ENCODE measurements at regions not wholly inside any gene's neighbourhood (a gene's known extent, or its start where the extent isn't known, plus 50 kb on each side); places are given as distances from the start of the nearest gene placed in this dataset.
"Not testable (repeated sequence)": the region's sequence is repeated elsewhere in the genome, so short reads cannot be mapped to it uniquely, and the experiment has no call there.

DNA sequence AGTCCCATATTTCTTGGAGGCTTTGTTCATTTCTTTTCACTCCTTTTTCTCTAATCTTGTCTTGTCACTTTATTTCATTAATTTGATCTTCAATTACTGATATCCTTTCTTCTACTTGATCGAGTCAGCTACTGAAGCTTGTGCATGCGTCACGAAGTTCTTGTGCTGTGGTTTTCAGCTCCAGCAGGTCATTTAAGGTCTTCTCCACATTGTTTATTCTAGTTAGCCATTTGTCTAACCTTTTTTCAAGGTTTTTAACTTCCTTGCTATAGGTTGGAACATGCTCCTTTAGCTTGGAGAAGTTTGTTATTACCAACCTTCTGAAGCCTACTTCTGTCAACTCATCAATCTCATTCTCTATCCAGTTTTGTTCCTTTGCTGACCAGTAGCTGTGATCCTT, 234.0 kb downstream of the ATPSCKMT start:
- DNase-seq, result not testable (repeated sequence)

DNA sequence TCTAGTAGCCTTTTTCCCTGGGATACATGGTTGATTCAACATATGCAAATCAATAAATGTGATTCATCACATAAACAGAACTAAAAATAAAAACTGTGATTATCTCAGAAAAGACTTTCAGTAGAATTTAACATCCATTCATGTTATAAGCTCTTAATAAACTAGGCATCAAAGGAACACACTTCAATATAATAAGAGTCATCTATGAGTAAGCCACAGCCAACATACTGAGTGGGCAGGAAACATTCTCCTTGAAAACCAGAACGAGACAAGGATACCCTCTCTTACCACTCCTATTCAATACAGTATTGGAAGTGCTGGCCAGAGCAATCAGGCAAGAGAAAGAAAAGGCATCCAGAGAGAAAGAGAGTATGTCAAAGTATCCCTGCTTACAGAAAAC, 239.9 kb downstream of the ATPSCKMT start:
- no peak for DNase-seq

DNA sequence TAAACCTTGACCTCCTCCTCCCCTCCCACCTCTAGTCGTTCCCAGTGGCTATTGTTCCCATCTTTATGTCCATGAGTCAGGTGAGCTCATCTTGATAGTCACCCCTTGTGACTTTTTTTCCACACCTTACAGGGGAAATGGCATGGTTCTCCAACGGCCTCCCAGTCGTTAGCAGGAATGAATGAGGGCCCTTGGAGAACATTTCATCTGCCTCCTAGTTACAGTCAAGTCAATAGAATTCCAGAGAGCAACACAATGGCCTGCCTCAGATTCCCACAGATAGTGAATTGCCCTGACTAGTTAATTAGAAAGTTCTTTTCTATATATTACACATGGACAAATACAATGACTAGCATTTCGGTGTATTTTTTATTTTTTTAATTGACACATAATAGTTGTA, 262.6 kb downstream of the ATPSCKMT start:
- DNase-seq, result no peak

DNA sequence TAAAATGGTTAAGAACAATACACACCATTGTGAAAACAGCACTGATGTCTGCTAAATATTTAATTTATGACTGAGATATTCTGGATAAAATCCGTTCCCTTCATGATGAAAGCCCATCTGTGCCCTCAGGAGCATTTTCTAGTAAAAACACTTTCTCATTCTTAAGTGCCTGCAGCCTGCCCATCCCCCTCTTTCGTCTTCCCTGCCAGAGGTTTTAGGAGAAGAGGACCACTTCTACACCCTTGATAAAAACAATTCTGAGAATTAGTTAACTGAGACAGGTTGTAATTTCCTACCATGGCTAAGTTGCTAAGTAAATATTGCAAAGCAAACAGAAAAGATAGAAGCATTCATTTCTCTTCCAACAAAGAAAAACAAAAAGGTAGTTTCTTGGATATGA, 272.6 kb downstream of the ATPSCKMT start:
- no peak for DNase-seq

DNA sequence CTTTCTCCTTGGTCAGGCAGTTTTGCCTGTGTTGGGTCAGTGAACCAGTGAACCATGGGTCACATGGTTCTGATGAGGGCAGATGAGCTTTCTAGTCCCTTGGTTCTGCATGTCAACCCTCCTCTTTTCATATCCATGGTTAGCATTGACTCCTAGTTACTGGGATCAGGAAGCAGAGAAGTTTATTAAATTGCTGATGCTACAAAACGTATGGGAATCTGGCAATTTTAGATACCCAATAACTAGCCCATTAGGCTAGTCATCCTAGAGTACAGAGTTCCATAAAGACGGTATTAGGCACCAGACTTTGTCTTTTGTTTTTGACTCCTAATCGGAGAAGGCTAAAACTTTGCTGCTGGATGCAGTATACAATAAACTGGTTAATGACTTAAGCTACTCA, 273.1 kb downstream of the ATPSCKMT start:
- no peak for DNase-seq

DNA sequence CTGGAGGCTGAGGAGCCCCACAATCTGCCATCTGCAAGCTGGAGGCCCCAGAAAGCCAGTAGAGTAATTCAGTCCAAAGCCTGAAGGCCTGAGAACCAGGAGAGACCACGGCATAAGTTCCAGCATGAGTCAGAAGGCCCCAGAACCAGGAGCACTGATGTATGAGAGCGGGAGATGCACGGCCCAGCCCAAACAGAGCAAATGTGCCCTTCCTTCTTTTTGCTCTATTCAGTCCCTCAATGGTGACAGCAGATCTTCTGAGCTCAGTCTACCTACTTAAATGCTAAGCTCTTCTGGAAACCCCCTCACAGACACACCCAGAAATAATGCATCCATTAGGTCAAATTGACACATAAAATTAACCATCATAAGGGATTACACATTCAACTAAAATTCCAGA, 277.6 kb downstream of the ATPSCKMT start:
- DNase-seq, result no peak

DNA sequence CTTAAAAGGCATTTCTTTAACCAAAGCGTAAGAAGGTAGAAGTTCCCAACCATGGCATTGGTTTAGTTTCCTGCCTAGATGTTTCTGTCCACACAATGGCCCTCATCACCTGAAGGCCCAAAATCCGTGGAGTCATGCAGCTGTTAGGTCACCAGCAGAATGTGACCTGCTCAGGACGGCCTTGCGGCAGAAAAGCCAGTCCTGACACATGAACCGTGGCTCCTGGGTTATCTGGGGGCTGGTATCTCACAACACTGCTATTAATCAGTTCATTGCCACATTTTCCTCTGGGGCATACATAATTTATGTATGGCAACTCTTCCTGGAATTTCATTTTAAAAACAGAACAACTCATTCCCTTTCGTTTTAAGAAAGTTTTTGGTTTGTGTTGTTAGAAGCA, 278.4 kb downstream of the ATPSCKMT start:
- DNase-seq, result no peak

DNA sequence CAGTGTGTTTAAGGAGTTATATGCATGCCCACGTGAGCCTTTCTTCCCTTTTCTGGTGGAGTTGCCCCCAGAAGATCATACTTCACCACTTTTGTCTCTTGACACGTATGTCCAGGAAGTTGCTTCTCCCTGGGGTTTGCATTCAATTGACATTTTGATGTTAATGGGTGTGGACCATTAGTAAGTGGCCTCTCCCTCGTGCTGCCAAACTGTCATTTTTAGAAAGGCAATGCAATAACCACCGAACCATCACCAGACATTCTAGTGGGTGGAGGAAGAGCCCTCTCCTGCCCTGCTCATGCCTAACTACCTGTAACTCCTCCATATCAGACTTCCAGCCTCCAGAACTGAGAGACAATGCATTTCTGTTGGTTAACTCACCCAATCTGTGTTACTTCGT, 290.8 kb downstream of the ATPSCKMT start:
- no peak for DNase-seq

DNA sequence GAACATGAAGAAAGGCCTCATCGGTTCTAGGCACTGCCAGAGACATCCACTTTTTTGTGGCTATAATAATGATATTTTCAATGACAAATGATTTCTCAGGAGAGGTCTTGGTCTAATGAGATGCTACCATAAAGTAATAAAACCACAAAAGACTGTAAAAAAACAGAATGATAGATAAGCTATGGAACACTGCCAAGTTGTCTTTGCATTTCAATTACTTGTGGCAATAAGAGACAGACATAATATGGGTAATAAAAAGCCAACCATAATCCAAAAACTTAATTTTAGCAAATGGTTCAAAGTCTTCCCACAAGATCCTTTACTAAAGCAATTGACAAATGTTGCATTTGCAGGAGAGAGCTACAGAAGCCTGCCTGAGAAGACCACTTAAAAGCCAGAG, 292.5 kb downstream of the ATPSCKMT start:
- no peak for DNase-seq

DNA sequence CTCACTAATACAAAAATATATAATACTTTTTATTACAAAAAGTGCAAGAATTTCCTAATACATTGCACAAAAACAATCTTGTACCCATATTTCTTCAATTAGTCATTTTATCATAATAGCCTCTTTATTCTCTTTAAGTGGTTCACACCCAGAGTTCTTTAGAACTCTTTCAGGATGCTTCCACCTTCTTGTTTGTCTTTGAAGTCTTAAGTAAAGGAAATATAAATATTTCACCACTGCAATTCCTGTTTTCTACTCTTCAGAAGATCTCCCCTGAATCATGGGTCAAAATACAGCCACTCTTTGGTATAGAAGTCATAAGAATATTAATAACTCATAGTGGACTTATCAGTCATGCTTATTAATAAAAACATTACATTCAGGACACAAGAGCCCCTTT, 293.0 kb downstream of the ATPSCKMT start:
- no peak for DNase-seq

DNA sequence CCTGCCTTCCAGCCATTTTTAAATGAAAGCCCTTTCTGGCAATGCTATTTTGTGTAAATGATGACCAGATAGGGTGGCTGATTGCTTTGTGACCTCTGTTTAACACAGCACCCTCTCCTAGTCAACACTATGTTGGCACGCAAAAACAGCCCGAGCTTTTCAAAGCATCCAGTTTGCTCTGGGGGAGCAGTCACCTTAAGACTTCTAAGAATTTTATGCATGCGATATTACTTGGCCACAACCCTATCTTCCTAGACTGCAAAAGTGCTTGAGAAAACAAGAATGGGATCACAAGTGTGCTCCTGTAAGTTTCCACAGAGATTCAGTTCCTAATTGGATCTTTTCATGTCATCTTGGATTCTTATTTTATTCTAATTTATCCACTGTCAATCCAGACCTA, 294.1 kb downstream of the ATPSCKMT start:
- no peak for DNase-seq

DNA sequence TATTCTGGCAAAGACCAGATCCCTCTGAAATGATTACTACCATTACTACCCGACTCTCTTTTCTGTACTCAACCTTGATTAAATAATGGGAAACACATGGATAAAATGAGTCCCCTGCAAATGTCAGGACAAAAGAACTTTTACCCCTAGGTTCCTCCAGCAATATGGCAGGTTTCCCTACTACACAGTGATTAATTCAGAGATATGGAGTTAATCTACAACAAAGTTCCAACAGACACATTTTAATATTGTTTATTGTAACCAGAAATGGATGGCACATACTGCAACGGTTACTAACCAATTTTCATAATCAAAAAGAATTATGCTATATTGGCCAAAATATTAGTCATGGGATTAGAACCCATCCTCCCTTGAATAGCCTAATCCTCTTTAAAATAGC, 294.8 kb downstream of the ATPSCKMT start:
- no peak for DNase-seq

DNA sequence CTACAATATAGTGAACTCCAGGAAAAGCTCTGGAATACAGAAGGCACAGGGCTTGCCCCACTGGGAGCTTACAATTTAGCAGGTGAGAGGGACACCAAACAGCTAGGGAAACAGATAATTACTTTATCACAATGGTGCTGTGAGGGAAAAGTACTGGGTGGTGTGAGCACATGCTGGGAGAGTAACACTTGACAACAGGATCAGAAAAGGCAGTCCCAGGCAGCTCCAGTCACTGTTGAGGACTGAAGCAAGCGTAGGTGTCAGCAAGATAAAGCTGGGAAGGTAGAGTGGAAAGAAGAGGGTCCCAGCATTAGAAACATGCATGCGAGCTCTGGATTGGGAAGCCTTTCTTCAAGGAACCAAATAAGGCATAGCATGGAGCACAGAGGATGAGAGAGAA, 296.0 kb downstream of the ATPSCKMT start:
- no peak for DNase-seq

DNA sequence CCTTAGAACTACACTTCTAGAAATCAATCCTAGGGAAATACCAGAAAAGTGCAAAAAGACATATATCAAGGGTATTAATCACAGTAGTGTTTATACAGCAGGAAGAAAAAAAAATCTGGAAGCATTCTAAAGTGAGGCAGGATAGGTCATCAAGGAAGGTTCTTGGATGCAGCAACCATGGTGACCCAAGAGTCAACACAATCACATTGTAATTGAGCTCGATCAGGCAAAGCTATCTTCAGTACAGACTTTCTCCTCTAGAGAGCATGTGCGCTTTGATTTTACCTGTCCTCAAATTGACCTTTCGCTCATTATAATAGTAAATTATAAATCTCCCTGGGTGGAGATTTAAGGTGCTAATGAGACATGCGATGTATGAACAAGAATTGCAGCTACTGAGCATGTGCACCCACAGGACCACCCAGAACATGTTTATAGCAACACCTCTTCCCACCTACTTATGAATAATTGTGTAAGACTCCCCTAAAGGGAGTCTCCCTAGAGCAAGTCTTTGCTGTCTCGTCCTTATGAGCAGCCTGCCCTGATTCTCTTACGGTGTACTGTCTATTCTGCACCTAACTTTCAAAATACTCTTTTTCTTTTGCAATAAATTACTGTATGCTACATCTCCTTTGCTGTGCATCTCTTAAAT, 297.7 kb downstream of the ATPSCKMT start:
- no peak for DNase-seq

DNA sequence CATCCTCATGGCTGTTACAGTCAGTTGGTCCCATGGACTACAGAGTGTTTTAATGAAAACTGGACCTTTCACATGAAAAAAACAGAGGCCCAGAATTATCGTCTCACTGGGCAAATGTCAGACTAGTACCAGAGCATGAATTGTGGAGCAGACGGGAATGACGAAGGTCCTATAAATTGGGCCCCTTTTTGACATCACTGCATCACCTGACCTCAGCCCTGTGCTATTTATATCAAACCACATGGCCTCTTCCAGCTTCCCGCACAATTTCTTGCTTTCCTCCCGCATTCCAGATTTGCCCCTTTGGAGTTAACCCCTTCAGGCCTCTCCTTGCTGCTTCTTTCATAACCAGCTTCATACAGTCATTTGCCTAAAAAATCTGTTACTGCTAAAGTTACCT, 301.7 kb downstream of the ATPSCKMT start:
- DNase-seq, result peak; percentile 21

DNA sequence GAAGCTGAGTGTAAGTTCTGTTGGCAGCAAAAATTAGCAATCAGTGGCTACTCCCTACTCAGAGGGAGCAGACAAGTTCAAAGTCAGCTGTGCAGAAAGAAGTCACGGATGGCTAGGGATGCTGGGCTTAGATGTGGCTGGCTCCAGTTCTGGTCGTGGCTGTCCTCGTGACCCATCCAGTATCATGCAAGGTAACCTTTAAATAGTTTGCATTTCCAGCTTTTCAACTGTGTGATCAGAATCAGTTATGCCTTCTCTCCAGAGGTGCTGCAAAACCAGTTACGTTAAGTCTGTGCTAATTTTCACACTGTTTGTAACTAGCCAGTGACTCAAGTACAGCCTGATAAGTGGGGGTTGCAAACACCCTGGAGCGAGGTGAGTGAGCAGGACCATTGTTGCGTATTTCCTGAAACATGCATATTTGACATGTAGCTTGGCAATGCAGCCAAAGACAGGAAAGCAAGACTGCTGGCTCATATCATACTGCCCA, 302.4 kb downstream of the ATPSCKMT start:
- peak; percentile 22 for DNase-seq

DNA sequence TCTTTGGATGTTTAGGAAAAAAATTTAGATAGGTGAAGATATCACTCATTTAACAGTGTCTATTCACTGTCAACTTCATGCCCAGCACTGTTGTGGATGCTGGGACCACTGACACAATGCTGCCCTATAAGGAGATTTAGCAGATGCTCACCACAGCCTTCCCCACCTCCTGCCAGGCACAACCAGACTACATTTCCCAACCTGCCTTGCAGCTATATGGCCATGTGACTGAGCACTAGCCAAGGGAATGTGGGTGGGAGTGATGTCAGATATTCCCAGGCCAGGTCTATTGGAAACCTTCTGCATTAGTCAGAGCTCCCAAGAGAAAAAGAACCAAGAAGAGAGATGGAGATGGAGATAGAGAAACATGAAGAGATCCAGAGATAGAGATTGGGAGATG, 302.6 kb upstream of the TAS2R1 start:
- DNase-seq, result peak; percentile 76

DNA sequence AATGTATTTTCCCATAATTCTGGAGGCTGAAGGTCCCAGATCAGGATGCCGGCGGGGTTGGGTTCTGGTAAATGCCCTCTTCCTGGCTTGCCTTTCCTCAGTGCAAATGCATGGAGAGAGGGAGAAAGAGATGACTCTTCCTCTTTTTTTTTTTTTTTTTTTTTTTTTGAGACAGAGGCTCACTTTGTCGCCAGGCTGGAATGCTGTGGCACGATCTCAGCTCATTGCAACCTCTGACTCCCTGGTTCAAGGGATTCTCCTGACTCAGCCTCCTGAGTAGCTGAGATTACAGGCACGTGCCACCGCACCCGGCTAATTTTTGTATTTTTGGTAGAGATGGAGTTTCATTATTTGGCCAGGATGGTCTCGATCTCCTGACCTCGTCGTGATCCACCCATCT, 300.0 kb upstream of the TAS2R1 start:
- DNase-seq, result peak; percentile 24

DNA sequence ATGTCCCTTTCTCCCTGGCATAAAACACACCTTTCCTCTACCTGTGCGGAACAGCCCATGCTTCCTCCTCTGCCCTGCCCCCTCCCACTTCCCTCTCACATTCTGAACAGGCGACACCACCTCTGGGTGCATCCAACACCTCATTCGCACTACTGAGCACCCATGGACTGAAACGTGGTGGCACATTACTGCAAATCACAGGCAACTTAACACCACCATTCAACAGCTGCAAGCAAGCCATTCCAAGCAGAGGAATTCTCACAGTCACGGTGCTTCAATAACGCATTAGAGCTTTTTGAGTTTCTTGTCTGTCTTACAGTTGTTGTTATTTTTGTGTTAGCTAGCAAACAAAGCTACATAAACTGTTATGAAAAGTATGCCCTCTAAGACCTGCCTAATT, 298.2 kb upstream of the TAS2R1 start:
- DNase-seq, result no peak

DNA sequence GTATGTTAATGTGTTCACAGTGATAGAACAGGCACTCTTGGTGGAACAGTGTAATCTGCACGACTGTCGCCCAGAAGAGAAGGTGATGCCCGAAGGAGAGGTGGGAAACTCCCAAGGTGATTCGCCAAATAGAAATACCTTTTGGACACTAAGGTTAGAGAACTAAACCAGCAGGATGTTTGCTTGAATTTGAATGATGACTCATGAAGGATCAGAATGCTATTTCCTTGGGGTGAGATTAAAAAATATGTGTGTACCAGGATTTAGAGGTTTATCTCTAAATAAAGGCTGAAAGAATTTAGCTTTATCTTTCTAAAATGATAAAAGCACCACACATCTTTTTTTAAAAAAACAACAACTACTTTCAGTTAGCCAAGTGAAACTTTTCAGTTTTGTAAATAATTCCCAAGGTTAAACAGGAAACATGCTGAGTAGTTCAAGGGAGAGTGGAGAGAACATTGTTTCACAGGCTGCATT, 297.4 kb upstream of the TAS2R1 start:
- DNase-seq, result peak; percentile 21

DNA sequence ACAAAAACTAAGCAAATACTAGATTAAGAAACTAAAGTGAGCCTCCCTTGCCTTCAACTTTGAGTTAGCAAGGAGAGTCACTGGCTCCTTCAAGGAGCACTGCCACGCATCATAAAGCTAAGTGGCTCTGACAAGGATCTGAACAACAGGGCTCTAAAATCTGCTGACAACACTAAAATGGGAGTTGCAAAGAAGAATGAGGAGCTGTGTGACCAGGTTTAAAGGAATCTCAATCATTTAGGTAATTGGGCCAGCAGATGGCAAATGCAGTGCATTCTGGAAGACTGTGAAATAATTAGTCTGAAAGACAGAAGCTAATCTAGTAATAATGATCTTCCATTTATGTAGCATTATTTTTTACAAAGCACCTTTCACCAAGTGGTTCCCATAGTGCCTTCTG, 297.0 kb upstream of the TAS2R1 start:
- peak; percentile 54 for DNase-seq

DNA sequence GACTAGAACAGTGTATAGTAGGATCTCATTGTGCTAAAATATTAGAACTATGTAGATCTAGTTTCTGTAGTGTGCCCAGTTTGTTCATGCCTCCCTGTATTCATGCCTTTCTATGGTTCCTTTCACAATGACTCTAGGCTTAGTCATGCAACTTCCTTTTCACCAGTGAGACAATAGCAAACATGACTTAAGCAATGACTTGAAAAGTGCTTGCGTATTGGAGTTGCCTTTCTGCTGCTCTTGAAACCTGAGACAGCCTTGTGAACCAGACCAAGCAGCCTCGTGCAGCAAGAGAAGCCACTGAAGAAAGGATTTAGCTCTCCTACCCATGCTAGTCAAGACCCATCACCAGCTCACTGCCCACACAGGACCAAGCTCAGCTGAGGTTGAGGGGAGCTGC, 294.5 kb upstream of the TAS2R1 start:
- DNase-seq, result peak; percentile 93

DNA sequence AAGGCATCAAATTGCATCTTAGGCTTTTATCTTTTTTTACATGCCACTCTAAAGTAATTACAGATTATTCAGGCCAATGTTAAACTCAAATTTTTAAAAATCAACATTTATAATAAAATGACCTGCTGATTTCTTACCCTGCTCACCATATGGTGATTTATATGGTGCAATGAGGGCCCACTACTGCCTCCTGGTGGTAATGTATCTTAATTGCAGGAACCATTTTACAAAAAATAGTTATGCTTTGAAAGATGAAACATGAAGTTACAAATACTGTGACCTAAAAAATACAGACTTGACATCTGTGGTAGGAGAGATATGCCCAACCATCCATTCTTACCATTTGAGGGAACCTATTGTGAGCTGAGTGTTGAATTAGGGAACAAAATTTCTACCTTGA, 292.6 kb upstream of the TAS2R1 start:
- no peak for DNase-seq

DNA sequence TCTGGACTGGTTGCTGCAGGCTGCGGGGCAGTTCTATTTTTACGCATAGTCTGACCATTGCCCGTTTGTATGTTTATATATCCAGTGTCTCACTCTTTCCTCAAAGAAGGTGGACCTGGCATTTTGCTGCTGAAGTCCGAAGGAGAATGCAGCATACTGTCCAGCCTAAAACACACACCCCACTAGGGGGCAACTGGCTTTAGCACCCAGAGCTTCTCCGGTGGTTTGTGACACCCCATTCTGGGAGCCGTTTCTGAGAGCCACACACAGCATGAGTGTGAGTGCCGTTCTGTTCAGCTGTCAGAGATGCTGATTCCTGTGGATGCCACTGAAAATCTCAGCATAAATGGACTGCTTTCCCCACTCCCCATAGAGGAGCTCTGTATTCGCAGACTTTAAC, 290.5 kb upstream of the TAS2R1 start:
- DNase-seq, result no peak

DNA sequence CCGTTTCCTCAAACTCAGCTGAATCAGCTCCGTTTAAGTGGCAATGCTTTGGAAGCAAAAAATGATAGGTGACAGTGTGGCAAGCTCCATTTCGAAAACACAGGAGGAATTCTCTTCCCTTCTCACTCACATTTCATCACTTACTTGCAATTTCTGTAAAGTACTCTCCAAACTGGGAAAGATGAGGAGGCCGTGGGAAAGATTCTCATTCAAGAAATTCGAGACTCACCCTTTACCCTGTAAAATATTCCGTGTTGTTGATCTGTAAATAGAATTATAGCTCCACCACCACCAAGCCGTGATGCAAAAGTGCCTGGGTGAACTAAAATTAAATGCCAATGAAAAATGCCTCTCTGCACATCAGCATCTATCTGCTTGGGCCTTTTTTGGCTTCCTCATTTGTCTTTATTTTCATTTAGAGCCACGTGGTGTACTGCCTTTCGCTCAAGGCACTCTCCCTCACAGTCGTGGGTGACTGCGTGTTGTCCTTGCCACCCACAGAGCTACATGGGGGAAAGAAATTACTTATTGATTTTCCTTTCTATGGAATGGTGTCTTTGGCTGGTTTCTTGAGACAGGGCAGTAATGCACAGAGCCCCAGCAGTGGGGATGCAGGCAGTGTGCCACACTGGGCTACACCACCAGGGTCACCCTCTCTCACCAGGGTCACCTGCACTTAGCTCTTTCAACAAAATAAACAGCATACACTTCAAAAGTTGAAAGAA, 289.3 kb upstream of the TAS2R1 start:
- DNase-seq, result no peak

Data from fibroblast of upper back skin (primary cell).